OCI-LY3 (cell line): ENCODE measurements at regions not wholly inside any gene's neighbourhood (a gene's known extent, or its start where the extent isn't known, plus 50 kb on each side); places are given as distances from the start of the nearest gene placed in this dataset.

Source experiments
- H2AFZ ChIP-seq: fragments of 200-600, 300-600 bp; shearing (Covaris generic); 2 replicates; pipeline ENCODE4 v1.6.0; 2014; ENCODE audit warnings: antibody characterized with exemption, low read depth, low read length
- H3K27ac ChIP-seq: fragments of 200-600, 300-600 bp; sonication (generic); 2 replicates; pipeline ENCODE4 v1.5.1; 2014; ENCODE audit warnings: mild to moderate bottlenecking, low read length, moderate library complexity, mixed read lengths
- H3K27me3 ChIP-seq: fragments of 200-600, 300-600 bp; sonication (generic); 2 replicates; pipeline ENCODE4 v1.6.1; 2014; ENCODE audit warnings: low read depth, low read length, mixed read lengths
- H3K36me3 ChIP-seq: fragments of 200-600, 300-600 bp; sonication (generic); replicated peaks from 2 replicates; pipeline ENCODE3; 2014; ENCODE audit warnings: low read depth, low read length, mixed read lengths
- H3K4me1 ChIP-seq: fragments of 300-600, 200-600 bp; sonication (generic); 2 replicates; pipeline ENCODE4 v1.6.1; 2014; ENCODE audit warnings: low read length, mixed read lengths
- H3K4me2 ChIP-seq: fragments of 200-600, 300-600 bp; sonication (generic); 2 replicates; pipeline ENCODE4 v1.6.1; 2014; ENCODE audit warnings: low read length, mixed read lengths
- H3K4me3 ChIP-seq: fragments of 300-600, 200-600 bp; sonication (generic); 2 replicates; pipeline ENCODE4 v1.5.1; 2014; ENCODE audit warnings: antibody characterized with exemption, mild to moderate bottlenecking, low read length, moderate library complexity
- H3K79me2 ChIP-seq: fragments of 300-600, 200-600 bp; shearing (Covaris generic); 2 replicates; pipeline ENCODE4 v1.6.1; 2014; ENCODE audit warnings: mild to moderate bottlenecking, low read length, mixed read lengths
- H3K9ac ChIP-seq: fragments of 300-600, 200-600 bp; shearing (Covaris generic); 2 replicates; pipeline ENCODE4 v1.6.0; 2014; ENCODE audit warnings: mild to moderate bottlenecking, low read length, moderate library complexity
- H3K9me3 ChIP-seq: fragments of 200-600, 300-600 bp; shearing (Covaris generic); 2 replicates; pipeline ENCODE4 v1.6.1; 2014; ENCODE audit warnings: low read length, mixed read lengths; ENCODE audit not compliant: insufficient read depth
- H4K20me1 ChIP-seq: fragments of 200-600, 300-600 bp; sonication (generic); 2 replicates; pipeline ENCODE4 v1.6.1; 2016; ENCODE audit warnings: low read length, mixed read lengths; ENCODE audit not compliant: insufficient read depth
- CTCF ChIP-seq: fragments of 200-600, 300-600 bp; sonication (generic); IDR thresholded peaks from 2 replicates; pipeline ENCODE4 v1.5.1; 2014; ENCODE audit warnings: antibody characterized with exemption, low read length, low read depth
- EZH2phosphoT487 ChIP-seq: fragments of 200-600 bp; shearing (Covaris generic); IDR thresholded peaks from 2 replicates; pipeline ENCODE4 v1.6.1; 2018; ENCODE audit warnings: antibody characterized with exemption, mixed run types, low read depth

GRCh38 chr9:99438596-99438995 lies 216.5 kb downstream of the SEC61B start:
- H2AFZ ChIP-seq, result no peak overlapping the region
- H3K9me3 ChIP-seq, result no peaks in the 10 kb centered on the region

GRCh38 chr9:99441829-99442228 lies 219.7 kb downstream of the SEC61B start:
- Histone ChIP-seq H3K9ac (no peak overlapping the region), H3K79me2 (no peaks in the 10 kb centered on the region), H3K4me3 (no peak overlapping the region), H3K4me1 (peaks cover 4% of the 10 kb centered on the region; the same call in 1 of the 2 replicates), H2AFZ (no peak overlapping the region), H3K4me2 (no peak overlapping the region), H3K27ac (no peak overlapping the region), H3K36me3 (no peaks in the 10 kb centered on the region), H4K20me1 (no peaks in the 10 kb centered on the region), H3K27me3 (no peaks in the 10 kb centered on the region), H3K9me3 (no peaks in the 10 kb centered on the region)
- TF ChIP-seq CTCF (no peak), EZH2phosphoT487 (no peak)

More at GRCh38 chr9:99438596-99438995, 216.5 kb downstream of the SEC61B start:
- no peaks in the 10 kb centered on the region for H4K20me1 ChIP-seq
- H3K4me2 ChIP-seq, result no peak overlapping the region
- H3K36me3 ChIP-seq, result no peaks in the 10 kb centered on the region
- TF ChIP-seq CTCF, result no peak
- TF ChIP-seq EZH2phosphoT487, result no peak
- H3K4me1 ChIP-seq, result peaks cover 14% of the 10 kb centered on the region
- H3K27ac ChIP-seq, result no peak overlapping the region
- no peaks in the 10 kb centered on the region for H3K27me3 ChIP-seq
- no peak overlapping the region for H3K4me3 ChIP-seq
- no peak overlapping the region for H3K9ac ChIP-seq
- H3K79me2 ChIP-seq, result no peaks in the 10 kb centered on the region

- Histone ChIP-seq H3K36me3 (no peaks in the 10 kb centered on the region), H3K9me3 (no peaks in the 10 kb centered on the region), H4K20me1 (no peaks in the 10 kb centered on the region), H3K4me1 (peaks cover 4% of the 10 kb centered on the region; the same call in 1 of the 2 replicates), H3K79me2 (no peaks in the 10 kb centered on the region), H3K4me2 (no peak overlapping the region), H3K9ac (no peak overlapping the region), H3K27me3 (no peaks in the 10 kb centered on the region), H3K27ac (no peak overlapping the region), H2AFZ (no peak overlapping the region), H3K4me3 (no peak overlapping the region)
- TF ChIP-seq CTCF (no peak), EZH2phosphoT487 (no peak)
Observed at GRCh38 chr9:99445371-99445891, 223.3 kb downstream of the SEC61B start.

- no peak for TF ChIP-seq CTCF
- no peak for TF ChIP-seq EZH2phosphoT487
- Histone ChIP-seq H3K79me2 (no peaks in the 10 kb centered on the region), H4K20me1 (no peaks in the 10 kb centered on the region), H3K4me3 (no peak overlapping the region), H3K27ac (no peak overlapping the region), H3K4me2 (no peak overlapping the region), H3K9me3 (no peaks in the 10 kb centered on the region), H3K36me3 (no peaks in the 10 kb centered on the region), H2AFZ (no peak overlapping the region), H3K27me3 (no peaks in the 10 kb centered on the region), H3K9ac (no peak overlapping the region), H3K4me1 (no peaks in the 10 kb centered on the region)
Observed at GRCh38 chr9:99445920-99446319, 223.8 kb downstream of the SEC61B start.
